Neutrophil (primary cell): ENCODE measurements at regions not wholly inside any gene's neighbourhood (a gene's known extent, or its start where the extent isn't known, plus 50 kb on each side); places are given as distances from the start of the nearest gene placed in this dataset.

Experiments used
- H3K27ac ChIP-seq: fragments of 200-600 bp; sonication (generic); 2 replicates; pipeline ENCODE4 v1.5.1; 2016; ENCODE audit warnings: mild to moderate bottlenecking, moderate library complexity
- H3K27me3 ChIP-seq: fragments of 200-600 bp; sonication (generic); 2 replicates; pipeline ENCODE4 v1.6.0; 2016; ENCODE audit warnings: mild to moderate bottlenecking
- H3K36me3 ChIP-seq: fragments of 200-600 bp; sonication (generic); 2 replicates; pipeline ENCODE4 v1.5.1; 2017
- H3K4me1 ChIP-seq, 2 experiments: fragments of 200-600 bp in 1 of 2; sonication (generic) in 1 of 2; 1 replicate in 1 of 2; 2 replicates in 1 of 2; pipeline versions ENCODE4 v1.5.1 to v1.6.1; 2013 to 2016; ENCODE audit warnings: low read depth in 1 of 2, low read length in 1 of 2, mild to moderate bottlenecking in 1 of 2, moderate library complexity in 1 of 2; ENCODE audit not compliant: control insufficient read depth in 1 of 2, insufficient read depth in 1 of 2
- H3K4me3 ChIP-seq, 2 experiments: fragments of 200-600 bp in 1 of 2; sonication (generic) in 1 of 2; 1 replicate in 1 of 2; 2 replicates in 1 of 2; pipeline ENCODE4 v1.5.1; 2013 to 2016; ENCODE audit warnings: low read depth in 1 of 2, low read length in 1 of 2, mild to moderate bottlenecking in 1 of 2, moderate library complexity in 1 of 2
- H3K9me3 ChIP-seq: fragments of 200-600 bp; sonication (generic); 2 replicates; pipeline ENCODE4 v1.5.1; 2016
- CTCF ChIP-seq: fragments of 200-600 bp; sonication (generic); IDR thresholded peaks from 2 replicates; pipeline ENCODE4 v1.5.1; 2016; ENCODE audit warnings: antibody characterized with exemption

- Histone ChIP-seq H3K9me3 (no peaks in the 10 kb centered on the region), H3K27me3 (no peaks in the 10 kb centered on the region), H3K36me3 (no peaks in the 10 kb centered on the region), H3K27ac (no peak overlapping the region), H3K4me1 (no peaks in the 10 kb centered on the region), H3K4me3 (no peak overlapping the region)
- TF ChIP-seq CTCF: no peak
Observed at GRCh38 chr5:17154211-17154996, 63.0 kb upstream of the BASP1 start.

GRCh38 chr5:17156463-17156862 lies 61.0 kb upstream of the BASP1 start:
- no peaks in the 10 kb centered on the region for H3K27me3 ChIP-seq
- H3K4me3 ChIP-seq: no peak overlapping the region
- no peaks in the 10 kb centered on the region for H3K36me3 ChIP-seq
- no peak overlapping the region for H3K27ac ChIP-seq
- H3K4me1 ChIP-seq: no peaks in the 10 kb centered on the region
- TF ChIP-seq CTCF: no peak
- no peaks in the 10 kb centered on the region for H3K9me3 ChIP-seq

- no peak for TF ChIP-seq CTCF
- Histone ChIP-seq H3K27me3 (no peaks in the 10 kb centered on the region), H3K4me1 (no peaks in the 10 kb centered on the region), H3K27ac (no peak overlapping the region), H3K9me3 (no peaks in the 10 kb centered on the region), H3K4me3 (no peak overlapping the region), H3K36me3 (no peaks in the 10 kb centered on the region)
Observed at GRCh38 chr5:17157294-17157693, 60.1 kb upstream of the BASP1 start.

- Histone ChIP-seq H3K4me3 (no peak overlapping the region), H3K36me3 (no peaks in the 10 kb centered on the region), H3K27me3 (no peaks in the 10 kb centered on the region), H3K27ac (no peak overlapping the region), H3K4me1 (no peaks in the 10 kb centered on the region), H3K9me3 (no peaks in the 10 kb centered on the region)
- no peak for TF ChIP-seq CTCF
Observed at GRCh38 chr5:17157916-17158529, 59.4 kb upstream of the BASP1 start.

GRCh38 chr5:17160756-17161040 lies 56.7 kb upstream of the BASP1 start:
- no peak overlapping the region for H3K4me3 ChIP-seq
- no peak overlapping the region for H3K27ac ChIP-seq
- no peaks in the 10 kb centered on the region for H3K4me1 ChIP-seq
- H3K9me3 ChIP-seq: no peaks in the 10 kb centered on the region
- TF ChIP-seq CTCF: no peak
- H3K27me3 ChIP-seq: peaks cover 6% of the 10 kb centered on the region
- H3K36me3 ChIP-seq: no peaks in the 10 kb centered on the region
